Endodermal cell (in vitro differentiated cells): ENCODE measurements at regions not wholly inside any gene's neighbourhood (a gene's known extent, or its start where the extent isn't known, plus 50 kb on each side); places are given as distances from the start of the nearest gene placed in this dataset.

ENCODE experiments used
- DNase-seq: peaks from one replicate; pipeline ENCODE4 v3.0.0-alpha.2; 2017
- H3K27ac ChIP-seq: 2 replicates; pipeline ENCODE4 v1.5.1; 2013; ENCODE audit warnings: mild to moderate bottlenecking, low read depth, low read length, moderate library complexity
- H3K27me3 ChIP-seq: 2 replicates; pipeline ENCODE4 v1.6.1; 2013; ENCODE audit warnings: mild to moderate bottlenecking, low read length, moderate library complexity; ENCODE audit not compliant: insufficient read depth, control insufficient read depth, poor library complexity, severe bottlenecking
- H3K36me3 ChIP-seq: 2 replicates; pipeline ENCODE4 v1.7.0; 2013; ENCODE audit warnings: mild to moderate bottlenecking, low read length, moderate library complexity; ENCODE audit not compliant: control insufficient read depth, insufficient read depth
- H3K4me1 ChIP-seq: one replicate; pipeline ENCODE4 v1.7.0; 2013; ENCODE audit warnings: low read length; ENCODE audit not compliant: control insufficient read depth, insufficient read depth
- H3K4me3 ChIP-seq: 2 replicates; pipeline ENCODE4 v1.5.1; 2013; ENCODE audit warnings: mild to moderate bottlenecking, low read length, moderate library complexity
- H3K9ac ChIP-seq: 2 replicates; pipeline ENCODE4 v1.6.1; 2013; ENCODE audit warnings: mild to moderate bottlenecking, low read length, moderate library complexity; ENCODE audit not compliant: poor library complexity, severe bottlenecking; ENCODE audit errors: extremely low read depth
- H3K9me3 ChIP-seq: 2 replicates; pipeline ENCODE4 v1.6.1; 2013; ENCODE audit warnings: mild to moderate bottlenecking, low read length, moderate library complexity; ENCODE audit not compliant: control insufficient read depth
- H3K27ac Mint-ChIP-seq: 2 replicates; pipeline ENCODE4 v1.8.0; 2020; ENCODE audit warnings: mixed read lengths
- H3K27me3 Mint-ChIP-seq: 2 replicates; pipeline ENCODE4 v1.8.0; 2021; ENCODE audit warnings: mild to moderate bottlenecking, mixed read lengths; ENCODE audit not compliant: insufficient read depth
- H3K36me3 Mint-ChIP-seq: 2 replicates; pipeline ENCODE4 v1.8.0; 2020; ENCODE audit warnings: low read depth, mixed read lengths
- H3K4me1 Mint-ChIP-seq: 2 replicates; pipeline ENCODE4 v1.8.0; 2020; ENCODE audit warnings: mixed read lengths
- H3K4me3 Mint-ChIP-seq: 2 replicates; pipeline ENCODE4 v1.8.0; 2020; ENCODE audit warnings: mild to moderate bottlenecking, moderate library complexity, mixed read lengths
- H3K9me3 Mint-ChIP-seq: 2 replicates; pipeline ENCODE4 v1.8.0; 2020; ENCODE audit warnings: mild to moderate bottlenecking, mixed read lengths
- CTCF ChIP-seq: fragments of 200-600 bp; sonication (generic); conservative IDR thresholded peaks from 2 replicates; pipeline ENCODE4 v1.5.0; 2021; ENCODE audit warnings: antibody characterized with exemption, mild to moderate bottlenecking
- WGBS, 2 experiments: methylation state at CpG; one replicate each; pipeline versions ENCODE4 v1.1.5 to v1.1.7; 2013; ENCODE audit warnings: missing lambda C conversion rate in 2 of 2, mixed read lengths in 1 of 2; ENCODE audit not compliant: insufficient coverage in 1 of 2, insufficient read length in 1 of 2; 5-methylcytosine and 5-hydroxymethylcytosine counted together

- 100% methylated on average over 1 of the region's 2 CpGs; no CpG with 5 or more reads in 1 of the 2 experiments for WGBS, 2 experiments
- H3K9me3 Mint-ChIP-seq: no peaks in the 10 kb centered on the region
- Histone ChIP-seq H3K36me3 (no peaks in the 10 kb centered on the region), H3K4me1 (no peaks in the 10 kb centered on the region), H3K27me3 (no peaks in the 10 kb centered on the region), H3K9me3 (no peaks in the 10 kb centered on the region), H3K27ac (no peak overlapping the region), H3K4me3 (no peak overlapping the region), H3K9ac (no peak overlapping the region)
- H3K4me3 Mint-ChIP-seq: no peak overlapping the region
- no peaks in the 10 kb centered on the region for H3K36me3 Mint-ChIP-seq
- no peak for DNase-seq
- H3K4me1 Mint-ChIP-seq: no peaks in the 10 kb centered on the region
- no peak overlapping the region for H3K27ac Mint-ChIP-seq
- no peak for TF ChIP-seq CTCF
- no peaks in the 10 kb centered on the region for H3K27me3 Mint-ChIP-seq
These were observed 116.5 kb downstream of the BTG1 start for GRCh38 chr12:92029136-92029535.

- TF ChIP-seq CTCF: no peak
- H3K4me3 ChIP-seq: no peak overlapping the region
- Mint-ChIP-seq H3K4me3 (no peak overlapping the region), H3K36me3 (no peaks in the 10 kb centered on the region), H3K9me3 (no peaks in the 10 kb centered on the region), H3K27me3 (no peaks in the 10 kb centered on the region), H3K27ac (no peak overlapping the region), H3K4me1 (no peaks in the 10 kb centered on the region)
- no peak overlapping the region for H3K27ac ChIP-seq
- no peaks in the 10 kb centered on the region for H3K9me3 ChIP-seq
- H3K9ac ChIP-seq: no peak overlapping the region
- H3K36me3 ChIP-seq: no peaks in the 10 kb centered on the region
- 89 to 100% methylated on average over 1 of the region's 1 CpG for WGBS, 2 experiments
- H3K4me1 ChIP-seq: no peaks in the 10 kb centered on the region
- DNase-seq: no peak
- no peaks in the 10 kb centered on the region for H3K27me3 ChIP-seq
These were observed 117.3 kb downstream of the BTG1 start for GRCh38 chr12:92028441-92028709.

- Histone ChIP-seq H3K36me3 (no peaks in the 10 kb centered on the region), H3K4me1 (no peaks in the 10 kb centered on the region), H3K9me3 (no peaks in the 10 kb centered on the region), H3K9ac (no peak overlapping the region), H3K27me3 (no peaks in the 10 kb centered on the region), H3K27ac (no peak overlapping the region), H3K4me3 (no peak overlapping the region)
- 79 to 92% methylated on average over 2 to 4 of the region's 4 CpGs for WGBS, 2 experiments
- Mint-ChIP-seq H3K4me1 (no peaks in the 10 kb centered on the region), H3K4me3 (no peak overlapping the region), H3K27ac (no peak overlapping the region), H3K36me3 (no peaks in the 10 kb centered on the region), H3K27me3 (no peaks in the 10 kb centered on the region), H3K9me3 (no peaks in the 10 kb centered on the region)
- DNase-seq: no peak
- no peak for TF ChIP-seq CTCF
These were observed 117.8 kb downstream of the BTG1 start for GRCh38 chr12:92027701-92028440.
